ENCODE measurements at regions not wholly inside any gene's neighbourhood (a gene's known extent, or its start where the extent isn't known, plus 50 kb on each side); places are given as distances from the start of the nearest gene placed in this dataset.

DNA sequence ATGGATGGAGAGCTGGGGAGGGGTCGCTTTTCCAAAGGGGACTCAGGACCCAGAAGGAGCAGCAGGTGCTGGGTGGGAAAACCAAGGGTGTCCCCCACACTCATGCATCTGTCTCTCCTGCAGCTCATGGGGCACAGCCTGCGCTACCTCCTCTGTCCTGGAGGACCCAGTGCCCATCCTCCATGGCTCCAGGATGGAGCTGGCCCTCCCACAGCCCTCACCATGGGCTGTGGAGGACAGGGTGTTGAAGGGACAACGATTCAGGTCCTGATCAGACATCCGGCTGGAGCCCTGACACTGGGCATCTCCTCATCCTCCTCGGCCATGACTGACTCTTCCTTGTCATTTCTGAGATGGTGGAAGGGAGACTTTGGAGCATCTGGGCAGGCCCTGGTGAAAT is 97.9 kb upstream of the SULF2 start:
- TF ChIP-seq, protein P1, sequence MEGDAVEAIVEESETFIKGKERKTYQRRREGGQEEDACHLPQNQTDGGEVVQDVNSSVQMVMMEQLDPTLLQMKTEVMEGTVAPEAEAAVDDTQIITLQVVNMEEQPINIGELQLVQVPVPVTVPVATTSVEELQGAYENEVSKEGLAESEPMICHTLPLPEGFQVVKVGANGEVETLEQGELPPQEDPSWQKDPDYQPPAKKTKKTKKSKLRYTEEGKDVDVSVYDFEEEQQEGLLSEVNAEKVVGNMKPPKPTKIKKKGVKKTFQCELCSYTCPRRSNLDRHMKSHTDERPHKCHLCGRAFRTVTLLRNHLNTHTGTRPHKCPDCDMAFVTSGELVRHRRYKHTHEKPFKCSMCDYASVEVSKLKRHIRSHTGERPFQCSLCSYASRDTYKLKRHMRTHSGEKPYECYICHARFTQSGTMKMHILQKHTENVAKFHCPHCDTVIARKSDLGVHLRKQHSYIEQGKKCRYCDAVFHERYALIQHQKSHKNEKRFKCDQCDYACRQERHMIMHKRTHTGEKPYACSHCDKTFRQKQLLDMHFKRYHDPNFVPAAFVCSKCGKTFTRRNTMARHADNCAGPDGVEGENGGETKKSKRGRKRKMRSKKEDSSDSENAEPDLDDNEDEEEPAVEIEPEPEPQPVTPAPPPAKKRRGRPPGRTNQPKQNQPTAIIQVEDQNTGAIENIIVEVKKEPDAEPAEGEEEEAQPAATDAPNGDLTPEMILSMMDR (IDR thresholded peaks at IDR 0.05) = no peak
- H3K27ac ChIP-seq = no peak overlapping the region
- DNase-seq = no peak
- H3K27me3 ChIP-seq = peaks cover 0 to 19% of the 10 kb centered on the region in 2 donors
- H3K9me3 ChIP-seq = no peaks in the 10 kb centered on the region
- no peaks in the 10 kb centered on the region for H3K4me1 ChIP-seq
- intact Hi-C loops (cut with DNase I; ENCODE audit: low total_unique reads) = no loop called here
- H3K4me3 ChIP-seq = no peak overlapping the region
- no peaks in the 10 kb centered on the region for H3K36me3 ChIP-seq

DNA sequence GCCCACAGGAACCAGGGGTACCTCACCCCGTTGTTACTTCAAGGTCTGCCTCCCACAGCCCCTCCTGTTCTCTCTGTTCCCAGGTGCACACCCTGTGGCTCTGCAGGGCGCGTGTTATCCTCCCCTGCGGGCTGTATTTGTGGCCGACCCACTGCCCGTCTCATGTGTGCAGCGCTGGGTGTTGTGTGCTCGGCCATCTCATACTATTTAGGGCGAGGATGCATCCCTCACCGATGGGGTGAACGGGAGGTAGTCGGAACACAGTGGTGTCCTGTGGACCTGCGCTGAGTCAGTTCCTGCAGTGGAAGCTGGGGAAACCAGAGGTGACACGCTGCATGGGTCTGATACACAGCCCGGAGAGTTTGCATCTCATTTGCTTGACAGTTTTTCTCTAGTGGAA is 94.5 kb upstream of the SULF2 start:
- no peak for DNase-seq
- Histone ChIP-seq H3K4me3 (no peak overlapping the region), H3K9me3 (no peaks in the 10 kb centered on the region), H3K4me1 (no peaks in the 10 kb centered on the region), H3K36me3 (no peaks in the 10 kb centered on the region), H3K27me3 (peaks cover 0 to 8% of the 10 kb centered on the region in 2 donors), H3K27ac (no peak overlapping the region)
- TF ChIP-seq, protein P1 (IDR thresholded peaks at IDR 0.05) = no peak
- intact Hi-C loops (cut with DNase I; ENCODE audit: low total_unique reads) = no loop called here

DNA sequence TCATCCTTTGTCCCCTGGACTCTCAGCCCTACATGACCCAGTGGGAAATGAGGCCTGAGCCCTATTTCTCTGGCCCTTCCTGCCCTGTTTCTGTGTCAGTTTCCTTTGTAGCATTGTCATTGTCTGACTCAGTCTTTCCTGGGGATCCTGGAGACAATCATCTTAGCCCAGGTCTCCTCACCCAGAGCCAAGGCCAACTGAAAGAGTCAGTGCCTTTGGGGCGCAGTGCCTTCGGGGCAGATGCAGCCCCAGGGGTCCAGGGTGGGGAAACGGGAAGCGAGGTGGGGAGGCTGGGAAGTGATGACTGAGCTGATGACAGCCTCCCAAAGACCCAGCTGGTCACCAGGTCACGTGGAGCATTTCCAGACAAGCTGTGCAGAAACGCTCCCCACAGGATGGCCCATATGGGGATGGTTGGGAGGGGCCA is 93.3 kb upstream of the SULF2 start:
- Histone ChIP-seq H3K9me3 (no peaks in the 10 kb centered on the region), H3K27ac (no peak overlapping the region), H3K4me1 (no peaks in the 10 kb centered on the region), H3K36me3 (no peaks in the 10 kb centered on the region), H3K4me3 (no peak overlapping the region), H3K27me3 (peaks cover 0 to 7% of the 10 kb centered on the region in 2 donors)
- no peak for DNase-seq
- intact Hi-C loops (cut with DNase I; ENCODE audit: low total_unique reads) = no loop called here
- TF ChIP-seq, protein P1 (IDR thresholded peaks at IDR 0.05) = no peak

DNA sequence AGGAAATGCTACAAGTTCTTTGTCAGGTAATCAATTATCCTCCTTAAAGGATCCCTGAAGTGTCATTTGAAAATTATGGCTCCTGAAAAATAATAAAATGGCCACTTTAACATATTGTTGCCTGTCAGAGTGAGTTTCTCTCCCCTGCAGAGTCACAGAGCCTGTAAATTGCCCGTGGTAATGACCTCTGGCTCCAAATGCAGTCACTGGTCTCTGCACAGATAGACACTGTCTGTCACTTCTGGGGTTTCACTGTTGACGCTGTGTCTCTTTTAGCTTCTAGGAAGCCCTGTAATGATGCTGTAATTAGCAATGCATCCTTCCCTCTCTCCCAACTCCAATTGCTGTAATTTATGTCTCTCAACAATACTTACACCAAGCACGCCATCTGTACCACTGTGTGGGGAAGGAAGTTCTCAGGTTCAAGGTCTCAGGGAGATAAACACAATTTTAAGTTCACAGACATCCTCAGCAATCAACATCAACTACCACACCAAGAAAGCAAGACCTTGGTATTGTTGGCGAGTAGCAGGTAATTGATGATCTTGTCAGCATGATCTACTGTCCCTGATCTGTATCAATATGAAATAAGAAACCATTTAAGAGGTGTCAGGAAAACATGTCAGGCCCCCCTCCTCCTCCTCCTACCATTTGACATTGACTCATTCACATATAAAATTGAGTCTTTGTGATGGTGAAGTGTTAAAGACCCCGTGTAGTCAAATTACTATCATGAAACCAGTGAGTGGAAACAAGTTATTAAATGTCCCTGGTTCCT is 91.2 kb upstream of the SULF2 start:
- peaks cover 0 to 7% of the 10 kb centered on the region in 2 donors for H3K27me3 ChIP-seq
- no peak overlapping the region for H3K4me3 ChIP-seq
- TF ChIP-seq, protein P1 (IDR thresholded peaks at IDR 0.05) = no peak
- no peaks in the 10 kb centered on the region for H3K4me1 ChIP-seq
- intact Hi-C loops (cut with DNase I; ENCODE audit: low total_unique reads) = no loop called here
- H3K27ac ChIP-seq = no peak overlapping the region
- DNase-seq = no peak
- H3K36me3 ChIP-seq = no peaks in the 10 kb centered on the region
- H3K9me3 ChIP-seq = no peaks in the 10 kb centered on the region

DNA sequence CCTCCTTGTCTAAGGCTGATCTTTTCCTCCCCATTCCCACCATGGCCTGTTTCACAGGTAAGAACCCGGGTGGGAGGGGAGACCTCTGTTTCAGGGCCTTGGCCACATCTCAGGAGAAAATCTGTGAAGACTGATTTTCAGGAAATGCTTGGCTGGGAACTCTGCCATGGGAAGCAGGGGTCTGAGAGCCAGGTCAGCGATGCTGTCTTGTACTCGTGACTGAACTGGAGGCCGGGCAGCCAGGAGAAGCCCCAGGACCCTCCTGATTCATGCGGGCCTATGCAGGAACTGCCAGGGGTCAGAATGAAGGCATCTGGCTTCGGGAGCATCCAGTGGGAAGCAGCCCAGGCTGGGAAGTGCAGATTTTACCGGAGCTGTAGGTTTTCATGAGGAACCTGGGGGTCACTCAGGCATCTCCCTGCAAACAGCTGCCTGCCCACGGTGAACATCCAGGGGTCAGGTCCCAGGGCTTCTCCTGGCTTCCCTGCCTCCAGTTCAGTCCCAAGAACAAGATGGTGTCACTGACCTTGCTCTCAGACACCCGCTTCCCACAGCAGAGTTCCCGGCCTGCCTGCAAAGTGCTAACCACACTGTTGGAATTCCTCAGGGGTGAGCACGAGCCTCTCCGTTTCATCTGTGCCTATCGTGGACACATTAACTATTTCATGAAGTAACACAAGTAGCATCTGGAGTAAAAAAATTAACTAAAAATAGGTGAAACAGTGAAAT is 90.2 kb upstream of the SULF2 start:
- Histone ChIP-seq H3K9me3 (no peaks in the 10 kb centered on the region), H3K36me3 (no peaks in the 10 kb centered on the region), H3K27ac (no peak overlapping the region), H3K4me1 (no peaks in the 10 kb centered on the region), H3K27me3 (peaks cover 0 to 7% of the 10 kb centered on the region in 2 donors), H3K4me3 (no peak overlapping the region)
- TF ChIP-seq, protein P1 (IDR thresholded peaks at IDR 0.05) = no peak
- intact Hi-C loops (cut with DNase I; ENCODE audit: low total_unique reads) = no loop called here
- DNase-seq = no peak
